ENCODE measurements at regions not wholly inside any gene's neighbourhood (a gene's known extent, or its start where the extent isn't known, plus 50 kb on each side); places are given as distances from the start of the nearest gene placed in this dataset.
"Not testable (repeated sequence)": the region's sequence is repeated elsewhere in the genome, so short reads cannot be mapped to it uniquely, and the experiment has no call there.

- intact Hi-C loops (cut with micrococcal nuclease) = no loop called here
- no peak for ATAC-seq
- DNase-seq = no peak
These were observed 258.6 kb downstream of the FNDC1 start for GRCh38 chr6:159427771-159428170.

DNA sequence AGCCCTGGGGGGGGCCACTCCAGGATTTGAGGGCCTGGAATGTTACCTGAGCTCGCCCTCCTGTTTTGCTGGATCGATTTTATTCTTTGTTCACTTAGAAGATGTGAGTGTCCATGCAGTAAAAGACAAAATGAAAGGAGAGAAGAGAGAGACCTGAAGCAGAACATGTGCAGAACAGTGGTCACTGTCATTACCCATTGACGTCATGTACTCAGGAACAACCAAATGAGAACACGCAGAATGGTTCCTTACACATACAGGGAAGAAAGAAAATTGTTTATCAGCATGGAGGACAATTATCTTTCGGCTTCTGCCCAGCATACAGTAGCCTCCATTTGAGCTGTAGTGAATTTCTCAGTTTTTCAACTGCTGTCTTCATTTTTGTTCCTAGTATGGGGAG, 258.1 kb downstream of the FNDC1 start:
- intact Hi-C loops (cut with micrococcal nuclease) = no loop called here
- ATAC-seq (no peak), DNase-seq (no peak)

GRCh38 chr6:159425421-159425820, 256.2 kb downstream of the FNDC1 start:
- DNase-seq = no peak
- ATAC-seq = no peak
- intact Hi-C loops (cut with micrococcal nuclease) = no loop called here

GRCh38 chr6:159422041-159422984, 253.1 kb downstream of the FNDC1 start:
- ATAC-seq (peak; percentile 74), DNase-seq (peak; percentile 52)
- intact Hi-C loops (cut with micrococcal nuclease) = no loop called here

DNA sequence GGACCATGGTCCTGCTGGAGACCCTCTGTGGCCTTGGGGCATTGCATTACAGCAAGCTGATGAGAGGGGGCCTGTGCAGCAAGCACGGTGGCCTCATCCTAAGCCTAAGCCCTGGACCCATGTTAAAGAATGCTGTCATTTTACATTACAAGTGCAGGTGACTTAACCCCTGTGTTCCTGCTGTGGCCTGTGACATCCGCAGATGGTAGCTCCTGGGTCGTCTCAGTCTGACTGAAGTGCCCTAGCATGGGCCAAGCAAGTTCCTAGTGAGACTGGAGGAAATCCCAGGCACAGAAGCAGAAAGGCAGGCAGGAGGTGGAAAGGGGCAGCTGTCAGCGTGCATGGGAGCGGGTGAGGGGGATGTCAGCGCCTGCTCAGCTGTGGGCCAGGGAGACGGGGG, 252.4 kb downstream of the FNDC1 start:
- intact Hi-C loops (cut with micrococcal nuclease) = no loop called here
- ATAC-seq = no peak
- DNase-seq = no peak

- no peak for DNase-seq
- intact Hi-C loops (cut with micrococcal nuclease) = no loop called here
- ATAC-seq = no peak
These were observed 249.8 kb downstream of the FNDC1 start for GRCh38 chr6:159418997-159419396.

DNA sequence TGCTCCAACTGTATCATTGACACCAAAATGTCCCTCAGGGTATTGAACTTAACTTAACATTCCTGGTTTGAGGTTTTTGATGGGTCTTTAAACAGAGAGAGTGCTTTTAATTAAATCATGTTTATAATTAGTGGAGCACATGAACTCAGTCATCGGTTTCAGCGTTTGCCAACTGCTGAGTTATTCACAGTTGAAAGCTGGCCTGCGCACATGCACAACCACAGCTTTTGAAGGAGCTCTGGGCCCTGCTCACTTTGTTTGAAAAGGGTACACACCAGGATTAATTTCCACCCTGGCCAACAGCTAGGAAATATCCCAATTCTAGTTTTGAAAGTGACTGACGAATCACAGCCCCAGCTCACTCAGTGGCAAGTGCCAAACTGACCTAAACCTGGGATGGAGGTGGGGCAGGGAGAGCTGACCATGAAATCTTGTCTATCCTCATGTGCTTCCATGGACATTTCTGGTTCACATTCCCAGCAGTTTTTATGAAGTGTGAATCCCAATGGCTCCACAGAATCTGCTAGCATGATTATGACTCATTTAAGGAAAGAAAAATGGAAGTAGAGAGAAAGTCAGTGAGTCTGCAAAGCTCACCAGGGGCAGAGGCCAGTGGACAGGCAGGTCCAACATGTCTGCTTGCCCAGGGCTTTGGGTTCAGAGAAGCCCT, 247.8 kb downstream of the FNDC1 start:
- no peak for DNase-seq
- intact Hi-C loops (cut with micrococcal nuclease) = no loop called here

GRCh38 chr6:159415540-159415939, 246.3 kb downstream of the FNDC1 start:
- intact Hi-C loops (cut with micrococcal nuclease) = no loop called here
- DNase-seq (no peak), ATAC-seq (no peak)

More for the DNA sequence above, 247.8 kb downstream of the FNDC1 start:
- ATAC-seq = no peak

- DNase-seq = no peak
- intact Hi-C loops (cut with micrococcal nuclease) = no loop called here
- ATAC-seq = no peak
These were observed 245.5 kb downstream of the FNDC1 start for GRCh38 chr6:159414711-159415110.

DNA sequence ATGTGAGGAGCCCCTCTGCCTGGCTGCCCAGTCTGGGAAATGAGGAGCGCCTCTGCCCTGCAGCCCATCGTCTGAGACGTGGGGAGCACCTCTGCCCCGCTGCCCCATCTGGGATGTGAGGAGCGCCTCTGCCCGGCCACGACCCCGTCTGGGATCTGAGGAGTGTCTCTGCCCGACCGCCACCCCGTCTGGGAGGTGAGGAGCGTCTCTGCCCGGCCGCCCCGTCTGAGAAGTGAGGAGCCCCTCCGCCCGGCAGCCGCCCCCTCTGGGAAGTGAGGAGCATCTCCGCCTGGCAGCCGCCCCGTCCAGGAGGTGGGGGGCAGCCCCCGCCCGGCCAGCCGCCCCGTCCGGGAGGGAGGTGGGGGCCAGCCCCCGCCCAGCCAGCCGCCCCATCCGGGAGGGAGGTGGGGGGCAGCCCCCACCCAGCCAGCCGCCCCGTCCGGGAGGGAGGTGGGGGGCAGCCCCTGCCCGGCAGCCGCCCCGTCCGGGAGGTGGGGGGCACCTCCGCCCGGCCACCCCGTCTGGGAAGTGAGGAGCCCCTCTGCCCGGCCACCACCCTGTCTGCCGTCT, 238.1 kb downstream of the FNDC1 start:
- ATAC-seq = not testable (repeated sequence)

GRCh38 chr6:159404296-159404695, 235.1 kb downstream of the FNDC1 start:
- DNase-seq (no peak), ATAC-seq (no peak)
- intact Hi-C loops (cut with micrococcal nuclease) = no loop called here

More for the DNA sequence above, 238.1 kb downstream of the FNDC1 start:
- intact Hi-C loops (cut with micrococcal nuclease); DNase-seq: not testable (repeated sequence)

- intact Hi-C loops (cut with micrococcal nuclease) = no loop called here
- no peak for DNase-seq
- no peak for ATAC-seq
These were observed 231.6 kb downstream of the FNDC1 start for GRCh38 chr6:159400826-159401225.

DNA sequence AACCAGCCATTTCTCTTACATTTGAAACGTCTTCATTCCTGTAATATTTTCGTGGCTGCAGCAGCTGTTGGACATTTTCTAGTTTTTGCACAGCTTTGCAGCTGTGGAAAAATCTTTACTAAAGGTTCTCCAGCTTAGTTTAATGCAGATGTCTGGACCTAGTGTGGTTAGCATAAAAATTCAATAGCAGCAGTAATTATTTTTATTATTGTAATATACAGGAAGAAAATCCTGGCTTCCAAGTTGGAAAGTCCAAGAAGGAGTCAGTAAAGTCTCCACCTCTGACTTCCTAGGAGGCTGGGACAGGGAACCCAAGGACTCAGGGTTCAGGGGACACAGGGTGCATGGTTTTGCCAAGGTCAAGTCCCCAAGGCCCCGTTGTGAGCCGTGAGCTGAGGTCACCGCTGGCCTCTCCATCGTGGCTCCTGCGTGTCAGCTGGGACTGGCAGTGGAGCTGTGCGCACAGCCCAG, 230.6 kb downstream of the FNDC1 start:
- intact Hi-C loops (cut with micrococcal nuclease) = no loop called here
- DNase-seq = peak; percentile 45
- ATAC-seq = peak; percentile 61

- no peak for ATAC-seq
- intact Hi-C loops (cut with micrococcal nuclease) = no loop called here
- no peak for DNase-seq
These were observed 229.4 kb downstream of the FNDC1 start for GRCh38 chr6:159398633-159399032.

DNA sequence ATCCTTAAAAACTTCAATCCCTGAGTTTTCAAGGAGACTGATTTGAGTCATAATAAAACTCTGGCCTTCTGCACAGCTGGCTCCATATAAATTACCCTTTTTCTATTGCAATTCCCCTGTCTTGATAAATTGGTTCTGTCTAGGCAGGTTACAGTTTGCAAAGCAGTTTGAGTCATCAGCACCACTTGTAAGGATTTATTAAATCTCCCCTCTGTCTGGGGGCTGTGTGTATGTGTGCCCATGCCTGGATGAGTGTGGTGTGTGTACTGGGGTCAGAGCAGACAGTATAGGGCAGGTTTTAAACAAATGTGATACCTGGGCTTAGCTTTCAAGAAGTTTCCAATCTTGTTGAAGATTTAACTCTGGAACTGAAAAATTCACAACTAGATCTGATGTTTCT, 228.6 kb downstream of the FNDC1 start:
- intact Hi-C loops (cut with micrococcal nuclease) = no loop called here
- DNase-seq = no peak
- no peak for ATAC-seq

- intact Hi-C loops (cut with micrococcal nuclease) = no loop called here
- ATAC-seq (no peak), DNase-seq (no peak)
These were observed 226.4 kb downstream of the FNDC1 start for GRCh38 chr6:159395609-159396008.

- ATAC-seq; DNase-seq; intact Hi-C loops (cut with micrococcal nuclease): not testable (repeated sequence)
These were observed 223.5 kb downstream of the FNDC1 start for GRCh38 chr6:159392695-159393094.

GRCh38 chr6:159390381-159390780, 221.2 kb downstream of the FNDC1 start:
- ATAC-seq (peak; percentile 41), DNase-seq (peak; percentile 50)
- intact Hi-C loops (cut with micrococcal nuclease) = no loop called here

- intact Hi-C loops (cut with micrococcal nuclease) = no loop called here
- ATAC-seq = no peak
These were observed 220.5 kb downstream of the FNDC1 start for GRCh38 chr6:159389695-159390094.

GRCh38 chr6:159380114-159380513, 210.9 kb downstream of the FNDC1 start:
- ATAC-seq (peak; percentile 61), DNase-seq (no peak)
- intact Hi-C loops (cut with micrococcal nuclease) = no loop called here

More at GRCh38 chr6:159389695-159390094, 220.5 kb downstream of the FNDC1 start:
- no peak for DNase-seq
